NCI-H1417 treated with DMSO at 0.1 percent for 48 hours (cell line): ENCODE measurements at regions not wholly inside any gene's neighbourhood (a gene's known extent, or its start where the extent isn't known, plus 50 kb on each side); places are given as distances from the start of the nearest gene placed in this dataset.

Experiments used
- DNase-seq: peaks from one replicate; lab custom pipeline; 2025; lab: John Stamatoyannopoulos, UW

DNA sequence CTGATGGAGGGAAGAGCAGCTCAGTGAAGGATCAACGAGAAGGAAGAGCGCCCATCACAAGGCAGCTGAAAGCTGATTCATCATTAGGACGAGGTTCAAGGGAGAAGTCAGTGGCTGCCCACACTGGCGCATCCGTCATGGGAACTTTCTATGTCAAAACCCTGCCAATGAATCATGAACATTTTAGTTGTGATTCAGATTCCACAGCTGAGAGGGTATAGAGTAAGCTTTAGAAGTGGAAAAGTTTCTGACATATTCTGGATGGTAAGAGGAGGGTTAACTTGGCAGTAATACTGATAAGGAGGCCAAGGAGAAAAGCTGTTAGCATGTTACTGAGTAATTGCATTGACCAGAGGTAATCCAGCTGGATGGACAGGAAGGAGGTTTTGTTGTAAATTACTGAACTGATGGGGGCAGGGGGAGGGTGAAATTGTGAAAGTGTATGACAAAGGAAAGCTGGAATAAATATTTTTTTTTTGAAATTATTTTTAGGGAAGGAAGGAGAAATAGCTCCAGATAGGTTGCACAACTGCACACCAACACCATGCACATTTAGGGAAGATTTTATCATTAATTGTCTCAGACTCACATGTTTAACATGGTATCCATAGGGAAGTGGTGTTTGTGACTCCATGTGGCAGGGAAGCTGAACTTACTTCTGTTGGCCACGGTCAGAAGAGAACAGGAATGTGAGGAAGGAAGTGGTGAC, 78.3 kb upstream of the NRP1 start:
- no peak for DNase-seq

DNA sequence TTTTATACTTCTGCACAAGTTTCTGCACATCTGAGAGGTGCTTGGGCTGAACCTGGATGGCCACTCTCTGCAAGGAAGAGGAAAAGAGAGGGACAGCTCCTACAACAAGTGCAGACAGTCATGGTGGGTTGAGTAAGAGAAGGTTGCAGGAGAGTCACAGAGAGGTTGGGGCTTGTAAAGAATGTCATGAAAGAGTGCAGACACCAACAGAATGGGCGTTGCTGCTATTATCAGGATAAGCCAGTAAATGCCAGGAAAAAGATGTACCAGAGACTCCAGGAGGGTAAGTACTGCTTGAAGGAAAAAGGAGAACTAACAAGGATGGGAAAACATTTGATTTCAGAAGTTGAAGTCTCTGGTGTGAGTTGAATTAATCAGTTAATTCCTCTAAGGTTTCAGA, 77.8 kb upstream of the NRP1 start:
- no peak for DNase-seq

DNA sequence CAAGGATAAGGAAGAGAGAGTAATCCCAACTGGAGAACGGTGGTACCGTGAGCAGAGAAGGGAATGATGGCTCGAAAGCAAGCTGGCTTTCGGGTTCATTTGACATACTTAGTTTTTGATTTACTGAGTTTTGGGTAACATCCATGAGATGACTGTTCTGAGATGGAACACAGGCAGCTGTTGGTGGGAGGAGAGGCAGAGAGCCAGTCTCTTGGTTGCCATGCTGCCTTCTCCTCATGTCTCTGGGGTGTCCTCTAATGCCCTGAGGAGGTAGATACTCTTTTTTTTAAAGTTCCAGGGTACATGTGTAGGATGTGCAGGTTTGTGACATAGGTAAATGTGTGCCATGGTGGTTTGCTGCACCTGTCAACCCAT, 76.4 kb upstream of the NRP1 start:
- no peak for DNase-seq

DNA sequence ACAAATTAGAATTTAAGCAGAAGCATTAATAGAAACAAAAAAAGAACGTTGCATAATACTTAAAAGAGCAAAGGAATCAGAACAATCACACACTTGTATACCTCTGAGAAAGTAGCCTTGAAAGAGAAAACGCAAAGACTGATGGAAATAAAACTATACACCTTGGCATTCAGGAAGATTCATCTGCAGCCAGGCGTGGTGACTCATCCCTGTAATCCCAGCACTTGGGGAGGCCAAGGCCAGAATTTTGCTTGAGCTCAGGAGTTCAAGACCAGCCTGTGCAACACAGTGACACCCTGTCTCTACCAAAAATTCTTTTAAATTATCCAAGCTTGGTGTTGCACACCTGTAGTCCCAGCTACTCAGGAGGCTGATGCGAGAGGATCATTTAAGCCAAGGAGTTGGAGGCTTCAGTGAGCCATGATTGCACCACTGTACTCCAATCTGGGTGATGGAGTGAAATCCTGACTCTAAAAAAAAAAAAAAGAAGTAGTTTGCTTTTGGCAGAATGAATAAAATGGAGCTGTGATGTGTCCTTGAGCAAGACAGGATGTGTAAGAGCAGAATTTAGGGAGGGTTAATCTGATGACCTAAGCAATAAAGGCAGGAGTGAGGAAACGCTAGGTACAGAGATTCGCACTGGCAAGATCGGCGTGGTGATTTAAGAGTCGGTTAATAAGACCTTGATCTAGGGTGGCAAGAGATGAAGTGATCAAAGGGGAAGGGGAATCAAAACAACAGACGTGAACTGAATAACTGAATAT, 75.8 kb upstream of the NRP1 start:
- no peak for DNase-seq

DNA sequence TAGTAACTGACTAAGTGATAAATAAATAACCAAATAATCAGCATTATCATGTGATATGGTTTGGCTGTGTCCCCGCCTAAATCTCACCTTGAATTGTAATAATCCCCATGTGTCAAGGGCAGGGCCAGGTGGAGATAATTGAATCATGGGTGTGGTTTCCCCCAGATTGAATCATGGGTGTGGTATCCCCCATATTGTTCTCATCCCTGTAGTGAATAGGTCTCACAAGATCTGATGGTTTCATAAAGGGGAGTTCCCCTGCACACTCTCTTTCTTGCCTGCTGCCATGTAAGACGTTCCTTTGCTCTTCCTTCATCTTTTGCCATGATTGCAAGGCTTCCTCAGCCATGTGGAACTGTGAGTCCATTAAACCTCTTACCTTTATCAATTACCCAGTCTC, 72.1 kb upstream of the NRP1 start:
- DNase-seq: no peak

DNA sequence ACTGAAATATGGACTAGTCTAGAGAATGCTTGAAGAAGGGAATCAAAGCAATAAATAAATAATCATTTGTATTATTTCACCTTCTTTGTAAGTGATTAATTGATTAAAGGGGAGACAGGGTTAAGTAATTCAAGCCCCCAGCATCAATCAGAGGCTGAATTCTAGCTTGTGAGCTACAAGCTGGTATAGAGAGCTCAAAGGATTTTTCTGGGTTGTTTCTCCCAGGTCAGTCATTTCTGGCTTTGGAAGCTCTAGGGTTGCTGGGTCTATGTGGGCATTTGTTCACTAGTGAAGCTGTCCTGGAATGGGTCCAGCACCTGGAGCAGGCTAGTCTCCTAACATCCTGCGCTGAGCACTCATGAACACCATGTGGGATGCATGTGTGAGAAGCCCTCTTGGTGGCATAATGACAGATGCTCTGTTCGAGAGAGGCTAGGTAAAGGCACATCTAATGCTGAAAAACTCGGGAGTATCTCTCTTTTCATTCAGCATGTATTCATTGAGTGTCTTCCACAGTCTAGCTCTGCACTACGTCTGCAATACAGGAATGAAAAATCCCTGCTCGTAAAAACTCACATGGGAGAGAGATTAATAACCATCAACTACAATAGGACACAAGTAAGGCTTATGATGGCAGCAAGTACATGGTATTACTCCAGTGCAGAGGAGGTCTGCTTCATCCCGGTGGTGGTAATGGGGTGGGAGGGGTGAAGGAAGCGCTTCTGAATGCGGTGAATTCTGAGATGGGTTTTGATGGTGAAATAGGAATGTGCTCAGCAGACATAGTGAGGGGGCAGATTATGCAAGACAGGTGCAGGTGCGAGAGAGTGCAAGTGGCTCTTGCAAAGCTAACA, 68.0 kb upstream of the NRP1 start:
- no peak for DNase-seq

DNA sequence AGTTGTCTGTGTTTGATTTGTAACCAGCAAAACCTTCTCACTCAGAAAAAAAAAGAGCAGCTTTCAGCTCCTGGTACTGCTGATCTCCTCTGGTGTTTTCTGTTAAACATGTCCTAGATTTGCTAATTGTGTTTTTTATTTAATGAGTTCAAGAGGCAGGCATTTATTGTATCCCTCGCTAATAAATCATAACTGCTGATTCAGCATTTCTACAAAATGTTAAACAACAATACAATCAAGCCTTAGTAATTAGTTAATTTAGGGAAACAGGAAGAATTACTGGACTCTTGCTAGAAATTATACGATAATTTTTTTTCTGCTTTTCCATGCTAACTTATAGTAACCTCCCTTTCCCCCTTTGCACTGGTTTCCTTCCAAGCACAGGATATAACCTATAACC, 66.8 kb upstream of the NRP1 start:
- no peak for DNase-seq

DNA sequence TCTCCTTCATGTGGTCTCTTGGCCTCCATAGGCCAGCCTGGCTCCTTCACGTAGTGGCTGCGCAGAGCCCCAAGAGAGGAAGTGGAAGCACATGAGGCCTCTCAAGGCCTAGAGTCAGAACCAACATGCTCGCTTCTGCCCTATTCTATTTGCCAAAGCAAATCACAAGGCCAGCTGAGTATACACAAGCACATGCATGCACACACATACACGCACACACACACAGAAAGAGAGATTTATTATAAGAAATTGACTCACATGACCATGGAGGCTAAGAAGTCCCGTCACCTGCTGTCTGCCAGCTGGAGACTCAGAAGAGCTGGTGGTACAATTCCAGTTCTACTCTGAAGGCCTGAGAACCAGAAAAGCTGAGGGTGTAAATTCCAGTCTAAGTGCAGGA, 64.3 kb upstream of the NRP1 start:
- DNase-seq: no peak

DNA sequence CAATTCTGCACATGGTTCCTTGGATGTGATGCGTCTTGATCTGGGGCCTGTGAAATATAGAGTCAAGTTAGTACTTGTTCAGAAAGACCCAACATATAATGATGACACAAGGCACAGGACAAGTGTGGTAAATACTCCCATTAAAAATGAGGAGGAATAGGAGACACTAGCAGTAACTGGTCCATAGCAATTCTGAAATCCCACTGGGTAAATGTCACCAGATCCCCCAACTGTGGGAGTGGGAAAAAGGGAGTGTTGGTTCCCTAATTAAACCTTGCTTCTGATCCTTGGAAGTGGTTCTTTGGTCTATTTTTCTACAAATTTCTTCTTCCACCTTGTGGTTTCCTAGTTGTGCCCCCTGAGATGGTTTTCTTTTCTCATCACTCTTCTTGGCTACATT, 62.5 kb upstream of the NRP1 start:
- DNase-seq: no peak

DNA sequence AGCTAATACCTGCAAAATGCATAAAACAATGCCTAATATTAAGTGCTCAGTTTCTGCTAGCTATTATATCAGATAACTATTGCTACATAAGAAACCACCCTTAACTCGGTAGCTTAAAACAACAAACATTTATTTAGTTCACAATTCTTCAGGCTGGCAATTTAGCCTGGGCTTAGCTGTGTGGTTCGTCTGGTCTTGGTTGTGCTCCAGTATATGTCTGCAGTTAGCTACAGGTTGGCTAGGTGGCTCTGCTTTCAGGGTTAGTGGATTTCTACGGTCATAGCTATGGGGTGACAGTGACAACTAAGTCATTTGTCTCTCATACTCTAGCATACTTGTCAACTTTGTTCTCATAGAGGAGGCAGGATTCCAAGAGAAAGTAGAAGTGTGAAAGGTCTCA, 61.8 kb upstream of the NRP1 start:
- no peak for DNase-seq

DNA sequence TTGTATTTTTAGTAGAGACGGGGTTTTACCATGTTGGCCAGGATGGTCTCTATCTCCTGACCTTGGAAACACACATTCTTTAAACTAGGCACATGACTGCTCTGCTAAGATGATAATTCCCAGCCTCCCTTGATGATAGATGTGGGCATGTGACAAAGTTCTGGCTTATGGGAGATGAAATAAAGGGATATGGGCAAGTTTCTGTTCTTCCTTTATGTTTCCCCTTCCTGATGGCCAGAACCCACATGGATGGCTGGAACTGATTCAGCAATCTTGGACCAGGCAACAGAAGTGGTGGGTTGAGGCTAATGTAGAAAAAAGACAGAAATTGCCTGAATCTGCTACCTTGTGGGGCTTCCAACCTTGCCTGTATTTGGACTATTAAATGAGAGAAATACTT, 60.7 kb upstream of the NRP1 start:
- DNase-seq: no peak

DNA sequence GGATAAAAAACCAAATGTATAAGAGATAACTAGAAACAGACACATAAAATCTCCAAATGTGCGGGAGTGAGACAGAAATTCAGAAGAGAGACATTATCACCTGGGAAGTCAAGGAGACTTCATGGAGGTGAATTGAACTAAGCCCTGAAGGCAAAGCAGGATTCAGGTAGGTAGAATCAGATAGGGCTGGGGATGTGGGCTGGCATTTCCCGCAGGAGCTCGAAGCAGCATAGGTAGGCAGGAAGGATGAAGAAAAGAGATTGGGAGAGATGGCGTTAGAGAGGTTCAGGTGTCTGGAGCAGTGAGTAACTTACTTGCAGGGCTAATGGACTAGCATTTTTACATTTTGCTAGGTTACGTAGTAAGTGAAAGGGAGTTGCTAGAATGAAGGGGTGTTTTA, 58.2 kb upstream of the NRP1 start:
- no peak for DNase-seq

DNA sequence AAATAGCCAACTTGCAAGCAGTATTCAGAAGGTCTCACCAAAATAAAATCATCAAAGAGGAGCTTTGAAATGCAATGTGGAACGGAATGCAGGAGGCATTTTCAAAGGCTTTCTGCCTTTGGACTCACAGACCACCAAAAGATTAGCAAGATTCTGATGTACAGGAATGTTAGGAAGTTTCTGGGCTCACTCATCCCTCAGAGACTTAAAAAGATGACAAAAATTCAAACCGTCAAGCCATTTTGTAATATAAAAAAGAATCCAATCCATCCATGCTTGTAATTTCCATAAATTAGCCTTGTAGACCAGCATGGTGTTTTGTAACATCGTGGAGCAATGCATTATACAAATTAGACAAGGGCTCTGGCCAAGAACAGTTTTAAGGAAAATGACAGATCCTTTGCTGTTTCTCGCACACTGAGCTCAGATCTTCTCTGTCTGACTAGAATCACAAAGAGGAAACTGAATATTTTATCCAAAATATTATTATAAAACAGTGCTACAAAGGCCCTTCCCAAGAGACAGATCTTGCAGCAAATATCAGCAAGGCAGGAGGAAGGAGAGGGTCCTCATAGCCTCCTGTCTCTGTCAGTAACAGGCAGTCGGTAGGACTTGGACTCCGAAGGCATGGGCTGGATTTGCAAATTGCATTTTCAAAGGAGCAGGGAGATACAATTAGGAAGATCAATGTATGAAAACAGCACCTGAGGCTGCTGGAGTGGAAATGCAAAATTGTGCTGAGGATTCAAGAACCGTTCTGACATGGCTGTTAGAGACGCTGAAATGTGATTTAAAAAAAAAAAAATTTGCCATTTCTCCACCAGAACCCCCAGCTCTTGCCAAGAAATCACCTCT, 57.4 kb upstream of the NRP1 start:
- DNase-seq: no peak

DNA sequence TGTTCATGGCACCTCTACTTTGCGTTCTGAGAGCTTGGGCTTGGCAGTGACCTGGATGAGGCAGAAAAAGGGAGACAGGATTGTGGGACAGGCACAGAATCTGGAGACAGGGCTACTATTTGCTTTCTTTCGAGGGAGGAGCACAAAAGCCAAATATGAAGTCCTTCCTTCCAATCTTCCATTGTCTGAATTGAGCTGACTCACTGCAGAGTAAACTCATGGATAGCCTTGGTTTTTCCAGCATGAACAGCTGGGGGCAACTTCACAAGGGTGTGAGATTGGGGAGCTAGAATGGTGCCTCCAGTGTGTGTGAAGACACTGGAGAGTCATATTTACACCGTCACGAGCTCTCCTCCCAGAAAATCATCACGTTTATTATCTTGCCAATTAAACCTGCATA, 55.6 kb upstream of the NRP1 start:
- DNase-seq: no peak

DNA sequence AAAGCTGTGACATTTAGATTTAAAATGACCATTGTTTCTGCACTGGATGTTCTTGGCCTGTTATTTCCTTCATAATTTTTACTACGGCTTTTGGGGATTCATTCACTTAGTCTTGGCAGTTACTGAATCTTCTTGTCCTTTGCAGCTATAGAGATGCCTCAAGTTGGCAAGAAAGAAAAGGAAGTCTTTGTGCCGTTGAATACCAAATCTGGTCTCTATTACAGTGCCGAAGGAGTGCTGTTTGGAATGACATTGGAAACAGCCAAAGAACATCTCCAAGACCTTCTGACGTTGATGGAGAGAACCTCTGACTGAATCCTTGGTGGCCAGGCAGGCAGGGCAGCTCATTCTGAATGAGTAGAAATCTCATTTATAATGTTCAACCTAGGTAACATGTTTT, 54.3 kb upstream of the NRP1 start:
- DNase-seq: no peak

DNA sequence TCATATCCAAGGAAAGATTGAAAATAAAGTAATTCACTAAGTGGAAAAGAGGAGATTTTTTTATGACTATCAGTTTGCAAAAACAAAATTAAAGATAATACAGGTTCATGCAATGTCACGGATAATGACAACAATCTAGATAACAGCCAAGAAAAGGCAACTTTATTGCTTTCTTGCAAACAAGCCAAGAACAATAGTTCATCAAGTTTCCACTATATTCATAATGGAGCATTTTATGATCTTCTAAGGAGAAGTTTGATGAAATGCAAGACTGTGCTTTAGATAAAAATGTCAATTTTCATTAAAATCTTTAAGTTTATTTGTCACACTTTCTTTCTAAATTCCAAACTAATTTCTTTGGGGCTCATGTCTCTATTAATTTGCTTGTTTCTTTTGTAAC, 53.9 kb upstream of the NRP1 start:
- DNase-seq: no peak

DNA sequence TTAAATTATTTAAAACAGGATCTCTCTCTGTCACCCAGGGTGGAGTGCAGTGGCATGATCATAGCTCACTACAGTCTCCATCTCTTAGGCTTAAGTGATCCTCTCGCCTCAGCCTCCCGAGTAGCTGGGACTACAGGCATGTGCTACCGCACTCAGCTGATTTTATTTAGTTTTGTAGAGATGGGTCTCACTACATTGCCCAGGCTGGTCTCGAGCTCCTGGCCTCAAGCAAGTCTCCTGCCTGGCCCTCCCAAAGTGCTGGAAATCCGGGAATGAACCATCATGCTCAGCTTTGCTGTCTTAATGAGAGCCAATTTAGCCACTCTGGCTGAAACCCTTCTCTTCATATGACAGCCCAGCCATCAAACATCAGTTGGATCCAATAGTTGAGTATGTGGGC, 53.3 kb upstream of the NRP1 start:
- no peak for DNase-seq

DNA sequence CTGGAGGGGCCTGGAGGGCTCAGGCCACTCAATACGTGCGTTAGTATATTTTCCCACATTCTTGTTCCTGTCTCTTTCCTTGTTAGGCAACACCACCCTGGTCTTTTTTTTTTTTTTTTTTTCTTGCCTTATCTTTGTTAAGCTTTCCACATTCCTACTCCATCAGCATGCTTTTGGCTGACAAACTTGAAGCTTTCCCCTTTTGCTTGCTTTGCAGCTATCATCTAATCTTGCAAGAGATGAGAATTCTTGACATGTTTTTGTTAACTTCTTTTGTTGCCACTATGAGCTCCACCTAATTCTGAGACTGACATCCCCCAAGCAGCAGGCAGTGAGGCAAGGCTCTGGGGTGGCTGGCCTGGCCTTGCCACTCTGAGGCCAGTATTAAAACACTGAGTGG, 52.5 kb upstream of the NRP1 start:
- no peak for DNase-seq

DNA sequence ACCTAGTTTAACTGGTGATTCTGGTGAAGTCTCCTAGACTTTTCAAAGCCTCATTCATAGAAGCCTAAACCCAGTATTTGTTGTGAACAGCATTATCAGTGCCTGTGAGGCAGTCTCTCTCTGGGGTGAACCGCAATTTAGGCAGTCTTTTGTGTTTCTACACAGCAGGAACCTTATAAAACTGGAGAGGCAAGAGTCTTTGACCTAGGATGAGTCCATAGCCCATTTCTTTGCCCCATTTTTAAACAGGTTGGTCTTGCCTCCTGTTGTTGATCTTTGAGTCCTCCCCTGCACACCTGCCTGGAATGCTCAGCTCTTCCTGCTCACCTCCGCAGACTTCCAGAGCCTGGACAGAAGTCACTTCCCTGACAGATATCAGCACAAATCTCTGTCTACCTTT, 51.2 kb upstream of the NRP1 start:
- DNase-seq: no peak

DNA sequence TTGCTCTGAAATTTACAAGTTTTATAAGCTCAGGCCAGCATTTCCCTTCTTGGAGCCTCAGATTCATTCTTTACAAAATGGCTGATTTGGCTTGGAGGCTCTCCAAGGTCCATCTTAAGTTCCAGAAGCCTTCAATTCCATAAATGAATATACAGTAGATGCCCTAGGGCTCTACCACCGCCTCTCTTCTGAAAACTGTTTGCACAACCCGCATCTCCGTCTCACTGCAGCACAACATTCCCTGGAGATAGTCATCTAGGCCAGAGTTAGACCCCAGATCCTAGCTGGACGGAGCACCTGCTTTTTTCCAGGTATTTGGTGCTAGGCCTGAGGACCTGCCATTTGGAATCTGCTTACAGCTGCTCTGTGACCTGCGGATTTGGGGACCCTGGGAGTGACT, 50.5 kb upstream of the NRP1 start:
- DNase-seq: no peak
